ENCODE measurements at regions not wholly inside any gene's neighbourhood (a gene's known extent, or its start where the extent isn't known, plus 50 kb on each side); places are given as distances from the start of the nearest gene placed in this dataset.

GRCh38 chr5:84536797-84537196 lies 152.1 kb upstream of the EDIL3 start:
- no peak for TF ChIP-seq CTCF (IDR thresholded peaks at IDR 0.05; ENCODE audit: insufficient read depth, low read length, poor library complexity, severe bottlenecking)
- no peaks in the 10 kb centered on the region for H3K36me3 ChIP-seq (ENCODE audit: control insufficient read depth, insufficient read depth, low read length)
- H3K4me3 ChIP-seq (ENCODE audit: low read depth, low read length): no peak overlapping the region
- no peaks in the 10 kb centered on the region for H3K27me3 ChIP-seq (ENCODE audit: control insufficient read depth, insufficient read depth, low read length)
- no peak for DNase-seq (ENCODE audit: low read depth)

- Histone ChIP-seq H3K4me3 (ENCODE audit: low read depth, low read length) (no peak overlapping the region), H3K27me3 (ENCODE audit: control insufficient read depth, insufficient read depth, low read length) (no peaks in the 10 kb centered on the region), H3K36me3 (ENCODE audit: control insufficient read depth, insufficient read depth, low read length) (no peaks in the 10 kb centered on the region)
- DNase-seq (ENCODE audit: low read depth): no peak
- TF ChIP-seq CTCF (IDR thresholded peaks at IDR 0.05; ENCODE audit: insufficient read depth, low read length, poor library complexity, severe bottlenecking): no peak
Observed at GRCh38 chr5:84535281-84535680, 150.6 kb upstream of the EDIL3 start.

- no peak for DNase-seq (ENCODE audit: low read depth)
- Histone ChIP-seq H3K4me3 (ENCODE audit: low read depth, low read length) (no peak overlapping the region), H3K27me3 (ENCODE audit: control insufficient read depth, insufficient read depth, low read length) (no peaks in the 10 kb centered on the region), H3K36me3 (ENCODE audit: control insufficient read depth, insufficient read depth, low read length) (no peaks in the 10 kb centered on the region)
- TF ChIP-seq CTCF (IDR thresholded peaks at IDR 0.05; ENCODE audit: insufficient read depth, low read length, poor library complexity, severe bottlenecking): no peak
Observed at GRCh38 chr5:84524491-84524890, 139.8 kb upstream of the EDIL3 start.

GRCh38 chr5:84518862-84519261 lies 134.2 kb upstream of the EDIL3 start:
- no peaks in the 10 kb centered on the region for H3K36me3 ChIP-seq (ENCODE audit: control insufficient read depth, insufficient read depth, low read length)
- H3K27me3 ChIP-seq (ENCODE audit: control insufficient read depth, insufficient read depth, low read length): no peaks in the 10 kb centered on the region
- H3K4me3 ChIP-seq (ENCODE audit: low read depth, low read length): no peak overlapping the region
- DNase-seq (ENCODE audit: low read depth): no peak
- TF ChIP-seq CTCF (IDR thresholded peaks at IDR 0.05; ENCODE audit: insufficient read depth, low read length, poor library complexity, severe bottlenecking): no peak

- no peaks in the 10 kb centered on the region for H3K36me3 ChIP-seq (ENCODE audit: control insufficient read depth, insufficient read depth, low read length)
- H3K4me3 ChIP-seq (ENCODE audit: low read depth, low read length): no peak overlapping the region
- TF ChIP-seq CTCF (IDR thresholded peaks at IDR 0.05; ENCODE audit: insufficient read depth, low read length, poor library complexity, severe bottlenecking): no peak
- DNase-seq (ENCODE audit: low read depth): no peak
- H3K27me3 ChIP-seq (ENCODE audit: control insufficient read depth, insufficient read depth, low read length): no peaks in the 10 kb centered on the region
Observed at GRCh38 chr5:84518370-84518769, 133.7 kb upstream of the EDIL3 start.

GRCh38 chr5:84506625-84507024 lies 121.9 kb upstream of the EDIL3 start:
- Histone ChIP-seq H3K4me3 (ENCODE audit: low read depth, low read length) (no peak overlapping the region), H3K36me3 (ENCODE audit: control insufficient read depth, insufficient read depth, low read length) (no peaks in the 10 kb centered on the region), H3K27me3 (ENCODE audit: control insufficient read depth, insufficient read depth, low read length) (no peaks in the 10 kb centered on the region)
- TF ChIP-seq CTCF (IDR thresholded peaks at IDR 0.05; ENCODE audit: insufficient read depth, low read length, poor library complexity, severe bottlenecking): no peak
- DNase-seq (ENCODE audit: low read depth): no peak
